ENCODE measurements at regions not wholly inside any gene's neighbourhood (a gene's known extent, or its start where the extent isn't known, plus 50 kb on each side); places are given as distances from the start of the nearest gene placed in this dataset.

GRCh38 chr1:94362466-94363058 lies 55.6 kb upstream of the ABCD3 start:
- H3K4me3 Mint-ChIP-seq (ENCODE audit: unreplicated experiment), result no peak overlapping the region
- no peaks in the 10 kb centered on the region for H3K4me1 Mint-ChIP-seq (ENCODE audit: unreplicated experiment)
- TF ChIP-seq, protein P1, sequence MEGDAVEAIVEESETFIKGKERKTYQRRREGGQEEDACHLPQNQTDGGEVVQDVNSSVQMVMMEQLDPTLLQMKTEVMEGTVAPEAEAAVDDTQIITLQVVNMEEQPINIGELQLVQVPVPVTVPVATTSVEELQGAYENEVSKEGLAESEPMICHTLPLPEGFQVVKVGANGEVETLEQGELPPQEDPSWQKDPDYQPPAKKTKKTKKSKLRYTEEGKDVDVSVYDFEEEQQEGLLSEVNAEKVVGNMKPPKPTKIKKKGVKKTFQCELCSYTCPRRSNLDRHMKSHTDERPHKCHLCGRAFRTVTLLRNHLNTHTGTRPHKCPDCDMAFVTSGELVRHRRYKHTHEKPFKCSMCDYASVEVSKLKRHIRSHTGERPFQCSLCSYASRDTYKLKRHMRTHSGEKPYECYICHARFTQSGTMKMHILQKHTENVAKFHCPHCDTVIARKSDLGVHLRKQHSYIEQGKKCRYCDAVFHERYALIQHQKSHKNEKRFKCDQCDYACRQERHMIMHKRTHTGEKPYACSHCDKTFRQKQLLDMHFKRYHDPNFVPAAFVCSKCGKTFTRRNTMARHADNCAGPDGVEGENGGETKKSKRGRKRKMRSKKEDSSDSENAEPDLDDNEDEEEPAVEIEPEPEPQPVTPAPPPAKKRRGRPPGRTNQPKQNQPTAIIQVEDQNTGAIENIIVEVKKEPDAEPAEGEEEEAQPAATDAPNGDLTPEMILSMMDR (IDR thresholded peaks at IDR 0.05), result no peak
- no peak for DNase-seq (ENCODE audit: extremely low spot score, unreplicated experiment)
- H3K36me3 Mint-ChIP-seq (ENCODE audit: unreplicated experiment), result peaks cover 3% of the 10 kb centered on the region
- H3K27ac Mint-ChIP-seq (ENCODE audit: unreplicated experiment), result no peak overlapping the region
- H3K9me3 Mint-ChIP-seq (ENCODE audit: unreplicated experiment), result peaks cover 6% of the 10 kb centered on the region
- peaks cover 23% of the 10 kb centered on the region for H3K27me3 Mint-ChIP-seq (ENCODE audit: unreplicated experiment)

DNA sequence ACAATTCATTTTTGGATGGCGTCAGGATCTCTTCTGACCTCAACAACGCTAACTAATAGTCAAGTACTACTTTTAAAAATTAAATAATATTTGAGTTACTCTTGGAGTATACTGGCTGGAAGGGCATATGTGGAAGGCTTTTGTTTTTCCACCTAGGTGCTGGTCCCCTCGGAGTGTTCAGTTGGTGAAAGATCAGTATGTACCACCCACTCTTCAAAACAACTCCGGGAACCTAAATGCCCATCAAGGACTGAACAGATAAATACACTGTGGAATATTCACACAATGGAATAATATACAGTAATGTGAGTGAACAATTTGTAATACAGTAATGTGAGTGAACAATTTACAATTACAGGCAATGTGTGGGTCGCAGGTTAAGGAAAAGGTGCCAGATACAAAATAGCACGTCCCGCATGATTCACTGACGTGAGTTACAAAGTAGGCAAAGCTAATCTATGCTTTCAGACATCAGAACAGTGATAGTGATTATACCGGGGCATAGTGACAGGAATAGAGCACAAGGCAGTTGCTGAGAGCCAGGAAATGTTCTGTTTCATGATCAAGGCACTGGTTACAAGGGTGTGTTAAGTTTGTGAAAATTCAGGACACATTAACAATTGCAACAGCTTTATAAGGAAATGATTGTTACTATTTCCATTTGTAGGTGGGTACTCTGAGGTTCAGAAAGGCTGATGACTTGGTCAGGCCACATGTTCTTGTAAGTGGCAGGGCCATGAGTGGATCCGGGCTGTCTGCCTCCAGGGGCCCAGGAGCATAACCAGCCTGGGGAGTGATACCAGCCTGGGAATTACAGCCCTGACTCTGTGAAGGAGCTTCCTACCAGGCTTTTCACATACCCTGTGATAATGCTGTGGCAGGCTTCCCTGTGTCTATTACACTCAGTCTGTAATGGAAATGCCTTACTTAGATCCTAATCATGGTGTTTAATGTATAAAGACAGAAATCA lies 59.3 kb upstream of the ABCD3 start:
- DNase-seq (ENCODE audit: extremely low spot score, unreplicated experiment), result no peak
- TF ChIP-seq, protein P1 (IDR thresholded peaks at IDR 0.05), result no peak
- Mint-ChIP-seq H3K27me3 (ENCODE audit: unreplicated experiment) (peaks cover 10% of the 10 kb centered on the region), H3K9me3 (ENCODE audit: unreplicated experiment) (peaks cover 6% of the 10 kb centered on the region), H3K4me1 (ENCODE audit: unreplicated experiment) (no peaks in the 10 kb centered on the region), H3K4me3 (ENCODE audit: unreplicated experiment) (no peak overlapping the region), H3K36me3 (ENCODE audit: unreplicated experiment) (no peaks in the 10 kb centered on the region), H3K27ac (ENCODE audit: unreplicated experiment) (no peak overlapping the region)

GRCh38 chr1:94357661-94358060 lies 60.5 kb upstream of the ABCD3 start:
- Mint-ChIP-seq H3K27ac (ENCODE audit: unreplicated experiment) (no peak overlapping the region), H3K9me3 (ENCODE audit: unreplicated experiment) (no peaks in the 10 kb centered on the region), H3K27me3 (ENCODE audit: unreplicated experiment) (peaks cover 10% of the 10 kb centered on the region), H3K4me3 (ENCODE audit: unreplicated experiment) (no peak overlapping the region), H3K4me1 (ENCODE audit: unreplicated experiment) (no peaks in the 10 kb centered on the region), H3K36me3 (ENCODE audit: unreplicated experiment) (no peaks in the 10 kb centered on the region)
- no peak for DNase-seq (ENCODE audit: extremely low spot score, unreplicated experiment)
- TF ChIP-seq, protein P1 (IDR thresholded peaks at IDR 0.05), result no peak

- Mint-ChIP-seq H3K9me3 (ENCODE audit: unreplicated experiment) (no peaks in the 10 kb centered on the region), H3K4me3 (ENCODE audit: unreplicated experiment) (no peak overlapping the region), H3K36me3 (ENCODE audit: unreplicated experiment) (no peaks in the 10 kb centered on the region), H3K27ac (ENCODE audit: unreplicated experiment) (no peak overlapping the region), H3K27me3 (ENCODE audit: unreplicated experiment) (peaks cover 14% of the 10 kb centered on the region), H3K4me1 (ENCODE audit: unreplicated experiment) (peaks cover 17% of the 10 kb centered on the region)
- no peak for DNase-seq (ENCODE audit: extremely low spot score, unreplicated experiment)
- TF ChIP-seq, protein P1 (IDR thresholded peaks at IDR 0.05), result no peak
Observed at GRCh38 chr1:94355485-94355980, 62.7 kb upstream of the ABCD3 start.

DNA sequence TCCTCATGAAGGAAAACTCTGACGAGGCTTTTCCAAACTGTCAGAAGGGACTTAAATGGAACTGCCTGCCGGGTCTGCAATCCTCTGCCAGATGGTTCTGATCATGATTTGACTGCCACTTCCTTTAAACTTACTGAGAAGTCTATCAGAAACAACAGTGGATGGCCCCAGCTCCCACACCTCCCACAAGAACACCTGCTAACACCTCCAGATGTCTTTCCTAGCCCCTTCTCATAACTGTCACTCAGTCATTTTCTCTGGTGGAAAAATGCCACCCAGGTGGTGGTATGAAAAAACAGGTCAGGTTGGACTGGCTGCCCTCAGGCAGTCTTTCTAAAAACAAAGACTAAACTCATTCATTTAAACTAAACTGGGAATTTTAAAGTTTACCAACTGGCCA lies 66.7 kb upstream of the ABCD3 start:
- peaks cover 17% of the 10 kb centered on the region for H3K4me1 Mint-ChIP-seq (ENCODE audit: unreplicated experiment)
- H3K9me3 Mint-ChIP-seq (ENCODE audit: unreplicated experiment), result no peaks in the 10 kb centered on the region
- peaks cover 11% of the 10 kb centered on the region for H3K27me3 Mint-ChIP-seq (ENCODE audit: unreplicated experiment)
- no peak for DNase-seq (ENCODE audit: extremely low spot score, unreplicated experiment)
- no peaks in the 10 kb centered on the region for H3K36me3 Mint-ChIP-seq (ENCODE audit: unreplicated experiment)
- H3K4me3 Mint-ChIP-seq (ENCODE audit: unreplicated experiment), result no peak overlapping the region
- no peak overlapping the region for H3K27ac Mint-ChIP-seq (ENCODE audit: unreplicated experiment)
- TF ChIP-seq, protein P1 (IDR thresholded peaks at IDR 0.05), result no peak
